IMR-90 (cell line): ENCODE measurements at regions not wholly inside any gene's neighbourhood (a gene's known extent, or its start where the extent isn't known, plus 50 kb on each side); places are given as distances from the start of the nearest gene placed in this dataset.

Experiments used
- ATAC-seq: fragments of 200-7000 bp; cut with Tn5 transposase; 2 replicates; pipeline ENCODE4 v1.9.1; 2020; ENCODE audit warnings: low read depth, mild to moderate bottlenecking, moderate library complexity
- BruUV-seq: library from RNA; stranded (reverse); fragments of 400-500 nt; replicated peaks from 2 replicates; lab custom pipeline; 2021; lab: Mats Ljungman, UMichigan
- CTCF ChIA-PET: fragments of 300-600 bp; formaldehyde crosslinking; extraction: SDS; loops from one replicate; lab custom pipeline; 2021; ENCODE audit warnings: antibody characterized with exemption; lab: Yijun Ruan, JAX
- POLR2A ChIA-PET: fragments of 300-600 bp; sonication (Branson Sonifier 250); formaldehyde crosslinking; loops from one replicate; lab custom pipeline; 2022; ENCODE audit warnings: antibody characterized with exemption; ENCODE audit not compliant: unreplicated experiment; lab: Charles Lee
- DNase-seq: peaks from one replicate; pipeline ENCODE4 v3.0.0; 2013
- H2AFZ ChIP-seq: replicated peaks from 2 replicates; pipeline ENCODE3; 2013; ENCODE audit warnings: low read length, mild to moderate bottlenecking; ENCODE audit not compliant: poor library complexity
- H2AK5ac ChIP-seq: 2 replicates; pipeline ENCODE4 v1.6.1; 2013; ENCODE audit warnings: low read depth, low read length, inconsistent platforms
- H2AK9ac ChIP-seq: replicated peaks from 2 replicates; pipeline ENCODE3; 2013; ENCODE audit warnings: mild to moderate bottlenecking, low read depth, low read length, moderate library complexity; ENCODE audit not compliant: poor library complexity
- H2BK120ac ChIP-seq: 2 replicates; pipeline ENCODE4 v1.6.1; 2013; ENCODE audit warnings: low read depth, low read length, inconsistent platforms
- H2BK15ac ChIP-seq: 3 replicates; pipeline ENCODE4 v1.6.1; 2013; ENCODE audit warnings: low read depth, low read length, inconsistent platforms
- H2BK20ac ChIP-seq: 2 replicates; pipeline ENCODE4 v1.6.1; 2013; ENCODE audit warnings: low read depth, mild to moderate bottlenecking, inconsistent platforms, low read length, moderate library complexity
- H2BK5ac ChIP-seq: 2 replicates; pipeline ENCODE4 v1.6.1; 2013; ENCODE audit warnings: mild to moderate bottlenecking, low read depth, low read length, inconsistent platforms; ENCODE audit not compliant: poor library complexity, severe bottlenecking
- H3K14ac ChIP-seq: replicated peaks from 2 replicates; pipeline ENCODE4 v1.6.1; 2013; ENCODE audit warnings: low read depth, low read length, inconsistent platforms
- H3K18ac ChIP-seq: 2 replicates; pipeline ENCODE4 v1.6.1; 2013; ENCODE audit warnings: low read depth, low read length, control low read depth
- H3K23ac ChIP-seq: 2 replicates; pipeline ENCODE4 v1.6.1; 2013; ENCODE audit warnings: low read depth, low read length, inconsistent platforms
- H3K27ac ChIP-seq: 2 replicates; pipeline ENCODE4 v1.5.1; 2013; ENCODE audit warnings: mild to moderate bottlenecking, control low read depth, low read length; ENCODE audit not compliant: insufficient read depth
- H3K27me3 ChIP-seq: 2 replicates; pipeline ENCODE4 v1.6.1; 2013; ENCODE audit warnings: low read length; ENCODE audit not compliant: control insufficient read depth, insufficient read depth
- H3K36me3 ChIP-seq: 2 replicates; pipeline ENCODE4 v1.6.1; 2013; ENCODE audit warnings: low read length, mixed read lengths; ENCODE audit not compliant: control insufficient read depth, insufficient read depth
- H3K4ac ChIP-seq: 2 replicates; pipeline ENCODE4 v1.6.1; 2013; ENCODE audit warnings: low read depth, low read length, inconsistent platforms
- H3K4me1 ChIP-seq: 2 replicates; pipeline ENCODE4 v1.6.1; 2013; ENCODE audit warnings: low read length, mixed read lengths; ENCODE audit not compliant: control insufficient read depth, insufficient read depth
- H3K4me2 ChIP-seq: 2 replicates; pipeline ENCODE4 v1.6.1; 2013; ENCODE audit warnings: low read depth, mild to moderate bottlenecking, control low read depth, low read length, moderate library complexity
- H3K4me3 ChIP-seq: 2 replicates; pipeline ENCODE4 v1.5.1; 2013; ENCODE audit warnings: low read depth, mild to moderate bottlenecking, control low read depth, low read length, moderate library complexity; ENCODE audit not compliant: insufficient read depth
- H3K56ac ChIP-seq: 2 replicates; pipeline ENCODE4 v1.6.1; 2013; ENCODE audit warnings: low read length, inconsistent platforms; ENCODE audit not compliant: insufficient read depth; ENCODE audit errors: extremely low read depth
- H3K79me1 ChIP-seq, 2 experiments: 2 replicates each; pipeline ENCODE4 v1.6.1; 2013; ENCODE audit warnings: low read length in 2 of 2, inconsistent platforms in 1 of 2, low read depth in 1 of 2
- H3K9ac ChIP-seq: 2 replicates; pipeline ENCODE4 v1.6.1; 2013; ENCODE audit warnings: low read depth, low read length, control low read depth
- H3K9me1 ChIP-seq: 2 replicates; pipeline ENCODE4 v1.6.1; 2013; ENCODE audit warnings: low read length, inconsistent platforms; ENCODE audit not compliant: insufficient read depth
- H3K9me3 ChIP-seq: 2 replicates; pipeline ENCODE4 v1.6.1; 2013; ENCODE audit warnings: low read length; ENCODE audit not compliant: control insufficient read depth, insufficient read depth
- H4K20me1 ChIP-seq: 2 replicates; pipeline ENCODE4 v1.6.1; 2013; ENCODE audit warnings: low read length, inconsistent platforms; ENCODE audit not compliant: insufficient read depth
- H4K5ac ChIP-seq: 2 replicates; pipeline ENCODE4 v1.6.1; 2013; ENCODE audit warnings: mild to moderate bottlenecking, low read depth, low read length, control low read depth
- H4K8ac ChIP-seq, 2 experiments: 2 replicates each; pipeline ENCODE4 v1.6.1; 2013; ENCODE audit warnings: low read depth in 2 of 2, low read length in 2 of 2, control low read depth in 1 of 2, inconsistent platforms in 1 of 2
- H4K91ac ChIP-seq: 2 replicates; pipeline ENCODE4 v1.6.1; 2013; ENCODE audit warnings: low read depth, low read length, inconsistent platforms; ENCODE audit not compliant: insufficient read depth
- BHLHE40 ChIP-seq: fragments of 150-350 bp; IDR thresholded peaks from 2 replicates; pipeline ENCODE4 v1.6.1; 2016; ENCODE audit warnings: mild to moderate bottlenecking, low read depth, low read length
- USF2 ChIP-seq: fragments of 150-350 bp; IDR thresholded peaks from 2 replicates; pipeline ENCODE4 v1.6.1; 2017; ENCODE audit warnings: mild to moderate bottlenecking, antibody characterized with exemption, low read length, low read depth
- WGBS, 2 experiments: methylation state at CpG; one replicate each; pipeline versions ENCODE4 v1.1.5 to v1.1.7; 2013; ENCODE audit warnings: missing lambda C conversion rate in 2 of 2; ENCODE audit not compliant: insufficient read length in 1 of 2; ENCODE audit errors: extremely low coverage in 2 of 2; 5-methylcytosine and 5-hydroxymethylcytosine counted together
- dilution Hi-C: fragments of 300-500 bp; cut with HindIII; formaldehyde crosslinking; loops from one replicate; pipeline ENCODE4 v1.14.3; 2018; ENCODE audit warnings: low sequenced_read_pairs; ENCODE audit not compliant: unreplicated experiment
- in situ Hi-C: fragments of 300-500 bp; cut with MboI; formaldehyde crosslinking; loops from 3 replicates; pipeline ENCODE4 v1.14.3; 2019; ENCODE audit warnings: low sequenced_read_pairs, inconsistent platforms, mixed read lengths
- intact Hi-C: fragments of 100-400 bp; cut with micrococcal nuclease; formaldehyde crosslinking; loops from 2 replicates; pipeline ENCODE4 v1.10.0; 2022

- Histone ChIP-seq H3K4ac (no peak overlapping the region), H3K9me1 (no peaks in the 10 kb centered on the region), H3K9me3 (peaks cover 25% of the 10 kb centered on the region), H4K91ac (no peak overlapping the region), H2AFZ (no peak overlapping the region), H3K36me3 (no peaks in the 10 kb centered on the region), H4K20me1 (no peaks in the 10 kb centered on the region), H3K4me1 (no peaks in the 10 kb centered on the region), H2BK20ac (no peak overlapping the region), H2BK5ac (no peak overlapping the region), H2AK9ac (no peak overlapping the region), H3K27me3 (no peaks in the 10 kb centered on the region), H3K18ac (no peak overlapping the region), H3K14ac (no peak overlapping the region), H3K56ac (no peak overlapping the region), H3K23ac (no peak overlapping the region), H2BK120ac (no peak overlapping the region), H4K5ac (no peak overlapping the region), H3K27ac (no peak overlapping the region), H2BK15ac (no peak overlapping the region), H4K8ac (no peak overlapping the region), H3K79me1 (no peaks in the 10 kb centered on the region), H3K4me2 (no peak overlapping the region), H3K4me3 (no peak overlapping the region), H3K9ac (no peak overlapping the region), H2AK5ac (no peak overlapping the region)
- in situ Hi-C loops (no loop called here), dilution Hi-C loops (no loop called here), intact Hi-C loops (no loop called here)
- no CpG with 5 or more reads among the region's 2 CpGs for WGBS, 2 experiments
- ChIA-PET CTCF (no interaction called here), POLR2A (no interaction called here)
- TF ChIP-seq USF2 (no peak), BHLHE40 (no peak)
- DNase-seq (no peak), ATAC-seq (no peak)
- BruUV-seq, result no TSS peak
Observed at GRCh38 chr19:28228854-28229253, 984.1 kb downstream of the UQCRFS1 start.
